Fibroblast of lung (primary cell): ENCODE measurements at regions not wholly inside any gene's neighbourhood (a gene's known extent, or its start where the extent isn't known, plus 50 kb on each side); places are given as distances from the start of the nearest gene placed in this dataset.
A peak's percentile ranks its signal among the peaks of the same experiment; 100 is the strongest.

Source experiments
- DNase-seq, 2 donors: peaks; one replicate each; pipeline versions ENCODE4 v3.0.0 to v3.0.0-alpha.2; 2010; ENCODE audit warnings: low read depth in 2 of 2
- H2AFZ ChIP-seq: 2 replicates; pipeline ENCODE4 v1.5.1; 2012; ENCODE audit warnings: low read length, control low read depth, inconsistent platforms
- H3K27ac ChIP-seq: 2 replicates; pipeline ENCODE4 v1.5.1; 2011; ENCODE audit warnings: low read length, control low read depth; ENCODE audit not compliant: insufficient read depth
- H3K27me3 ChIP-seq: 2 replicates; pipeline ENCODE4 v1.5.1; 2011; ENCODE audit warnings: mild to moderate bottlenecking, low read length; ENCODE audit not compliant: control insufficient read depth, insufficient read depth
- H3K36me3 ChIP-seq: 2 replicates; pipeline ENCODE4 v1.5.1; 2011; ENCODE audit warnings: low read length; ENCODE audit not compliant: control insufficient read depth, insufficient read depth
- H3K4me1 ChIP-seq: 2 replicates; pipeline ENCODE4 v1.5.1; 2011; ENCODE audit warnings: low read length; ENCODE audit not compliant: control insufficient read depth, insufficient read depth; ENCODE audit errors: extremely low read depth
- H3K4me2 ChIP-seq: 2 replicates; pipeline ENCODE4 v1.5.1; 2011; ENCODE audit warnings: low read length, control low read depth; ENCODE audit not compliant: insufficient read depth; ENCODE audit errors: extremely low read depth
- H3K4me3 ChIP-seq, 4 experiments: fragments of 200-600 bp in 1 of 4; sonication (generic) in 1 of 4; replicated peaks in 1 of 4; 2 replicates each; pipeline ENCODE4 v1.5.1; 2011 to 2016; ENCODE audit warnings: low read length in 4 of 4, low read depth in 3 of 4, mild to moderate bottlenecking in 3 of 4, control low read depth in 2 of 4, inconsistent platforms in 1 of 4, mixed read lengths in 1 of 4; ENCODE audit not compliant: insufficient read depth in 1 of 4; ENCODE audit errors: control extremely low read depth in 1 of 4
- H3K79me2 ChIP-seq: 2 replicates; pipeline ENCODE4 v1.5.1; 2012; ENCODE audit warnings: mild to moderate bottlenecking, low read length, inconsistent platforms; ENCODE audit not compliant: control insufficient read depth, insufficient read depth
- H3K9ac ChIP-seq: 2 replicates; pipeline ENCODE4 v1.5.1; 2011; ENCODE audit warnings: mild to moderate bottlenecking, low read length, control low read depth; ENCODE audit not compliant: insufficient read depth
- H3K9me3 ChIP-seq: 2 replicates; pipeline ENCODE4 v1.5.1; 2012; ENCODE audit warnings: low read depth, low read length; ENCODE audit not compliant: control insufficient read depth, insufficient read depth
- H4K20me1 ChIP-seq: 2 replicates; pipeline ENCODE4 v1.5.1; 2011; ENCODE audit warnings: low read length; ENCODE audit not compliant: control insufficient read depth, insufficient read depth; ENCODE audit errors: extremely low read depth
- CTCF ChIP-seq, 2 donors: IDR thresholded peaks in 1 of 2; conservative IDR thresholded peaks in 1 of 2; 1 replicate in 1 of 2; 2 replicates in 1 of 2; pipeline ENCODE4 v1.5.1; 2011 to 2012; ENCODE audit warnings: low read length in 2 of 2, control low read depth in 1 of 2, inconsistent platforms in 1 of 2, low read depth in 1 of 2, mild to moderate bottlenecking in 1 of 2
- EZH2 ChIP-seq: IDR thresholded peaks from 2 replicates; pipeline ENCODE4 v1.5.1; 2012; ENCODE audit warnings: low read length, control low read depth, mild to moderate bottlenecking; ENCODE audit errors: missing control alignments

- Histone ChIP-seq H3K9ac (no peak overlapping the region), H3K4me1 (no peaks in the 10 kb centered on the region), H3K9me3 (no peaks in the 10 kb centered on the region), H4K20me1 (no peaks in the 10 kb centered on the region), H3K79me2 (no peaks in the 10 kb centered on the region), H2AFZ (no peak overlapping the region), H3K36me3 (no peaks in the 10 kb centered on the region), H3K4me2 (no peak overlapping the region), H3K4me3 (no peak overlapping the region), H3K27ac (no peak overlapping the region), H3K27me3 (no peaks in the 10 kb centered on the region)
- TF ChIP-seq CTCF (conservative IDR thresholded peaks at IDR 0.05 in 1 of 2, IDR thresholded peaks at IDR 0.05 in 1 of 2; ENCODE audit: low read depth in 1 of 2, low read length in 2 of 2) (no peak), EZH2 (no peak)
- DNase-seq, result no peak
Measured at GRCh38 chr2:19426144-19426543, 67.7 kb upstream of the OSR1 start.

GRCh38 chr2:19425419-19425818, 67.0 kb upstream of the OSR1 start:
- no peaks in the 10 kb centered on the region for H3K36me3 ChIP-seq
- H3K9ac ChIP-seq, result no peak overlapping the region
- H3K9me3 ChIP-seq, result no peaks in the 10 kb centered on the region
- no peak overlapping the region for H3K4me2 ChIP-seq
- no peak overlapping the region for H3K4me3 ChIP-seq
- peak in 1 of 2 donors; percentile 41 for DNase-seq
- H4K20me1 ChIP-seq, result no peaks in the 10 kb centered on the region
- H3K27me3 ChIP-seq, result no peaks in the 10 kb centered on the region
- no peak overlapping the region for H2AFZ ChIP-seq
- no peaks in the 10 kb centered on the region for H3K79me2 ChIP-seq
- no peak overlapping the region for H3K27ac ChIP-seq
- TF ChIP-seq CTCF (conservative IDR thresholded peaks at IDR 0.05 in 1 of 2, IDR thresholded peaks at IDR 0.05 in 1 of 2; ENCODE audit: low read depth in 1 of 2, low read length in 2 of 2), result no peak
- TF ChIP-seq EZH2, result no peak
- H3K4me1 ChIP-seq, result no peaks in the 10 kb centered on the region

GRCh38 chr2:19419211-19419880, 60.9 kb upstream of the OSR1 start:
- TF ChIP-seq EZH2 (no peak), CTCF (conservative IDR thresholded peaks at IDR 0.05 in 1 of 2, IDR thresholded peaks at IDR 0.05 in 1 of 2; ENCODE audit: low read depth in 1 of 2, low read length in 2 of 2) (no peak)
- Histone ChIP-seq H3K9me3 (no peaks in the 10 kb centered on the region), H3K4me3 (no peak overlapping the region), H3K4me2 (no peak overlapping the region), H4K20me1 (no peaks in the 10 kb centered on the region), H3K79me2 (no peaks in the 10 kb centered on the region), H3K27me3 (no peaks in the 10 kb centered on the region), H3K4me1 (no peaks in the 10 kb centered on the region), H3K36me3 (no peaks in the 10 kb centered on the region), H3K27ac (no peak overlapping the region), H3K9ac (no peak overlapping the region), H2AFZ (no peak overlapping the region)
- DNase-seq, result peak in 1 of 2 donors; percentile 3
